ENCODE measurements at regions not wholly inside any gene's neighbourhood (a gene's known extent, or its start where the extent isn't known, plus 50 kb on each side); places are given as distances from the start of the nearest gene placed in this dataset.

DNA sequence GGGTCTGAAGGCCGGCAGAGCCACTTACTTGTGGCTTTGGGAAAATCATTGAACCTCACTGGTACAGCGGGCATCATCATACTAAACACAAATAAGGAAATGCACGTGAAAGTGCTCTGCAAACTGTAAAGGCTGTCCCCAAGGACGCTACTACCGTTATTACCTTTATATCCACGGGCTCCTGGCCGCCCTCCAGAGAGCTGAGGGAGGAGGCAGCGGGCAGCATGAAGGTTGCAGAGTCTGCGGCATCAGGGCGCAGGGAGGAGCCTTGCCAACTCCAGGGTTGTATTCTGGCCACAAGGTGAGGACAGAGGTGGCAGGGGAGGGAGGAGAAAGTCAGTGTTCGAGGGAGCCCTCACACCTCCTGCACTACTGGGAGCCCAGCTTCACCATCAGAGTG, 68.3 kb upstream of the GCSH start:
- peaks cover 0 to 4% of the 10 kb centered on the region in 2 experiments; a peak in 1 of 4 replicates for H3K9me3 ChIP-seq (ENCODE audit: insufficient read depth in 2 of 2, low read depth in 1 of 2, low read length in 1 of 2)
- H3K79me2 ChIP-seq (ENCODE audit: control insufficient read depth in 1 of 2, insufficient read depth in 2 of 2, low read length in 2 of 2), result no peaks in the 10 kb centered on the region
- no peak overlapping the region for H4K5ac ChIP-seq (ENCODE audit: insufficient read length, low read depth, low read length)
- H2BK5ac ChIP-seq (ENCODE audit: low read depth, low read length), result no peak overlapping the region
- no peak for DNase-seq (ENCODE audit: low read depth in 1 of 2, low spot score in 2 of 2)
- H4K8ac ChIP-seq (ENCODE audit: extremely low read depth, insufficient read depth, low read length), result no peak overlapping the region
- no peak overlapping the region for H3K27ac ChIP-seq (ENCODE audit: low read depth, low read length)
- H3K23me2 ChIP-seq (ENCODE audit: low read depth, low read length), result peaks cover 5% of the 10 kb centered on the region; the same call in 1 of the 2 replicates
- H3K36me3 ChIP-seq (ENCODE audit: control insufficient read depth in 2 of 4, insufficient read depth in 4 of 4, low read length in 3 of 4), result no peaks in the 10 kb centered on the region; a peak in 1 of 8 replicates
- no peak overlapping the region for H3K23ac ChIP-seq (ENCODE audit: insufficient read length)
- H3K9ac ChIP-seq (replicated peaks in 1 of 4; ENCODE audit: extremely low read depth in 1 of 4, low read depth in 3 of 4, low read length in 3 of 4), result no peak overlapping the region
- H3K4me1 ChIP-seq (replicated peaks in 1 of 4; ENCODE audit: control insufficient read depth in 3 of 4, insufficient read depth in 4 of 4, low read length in 3 of 4), result no peaks in the 10 kb centered on the region
- no peak overlapping the region for H2BK120ac ChIP-seq (replicated peaks; ENCODE audit: low read depth, low read length)
- H4K20me1 ChIP-seq (replicated peaks in 1 of 2; ENCODE audit: control insufficient read depth in 1 of 2, insufficient read depth in 2 of 2, low read length in 2 of 2), result peaks cover 0 to 8% of the 10 kb centered on the region in 2 experiments
- H2AFZ ChIP-seq (ENCODE audit: low read length), result no peak overlapping the region
- FAIRE-seq, result no peak
- no peak overlapping the region for H2BK15ac ChIP-seq (ENCODE audit: low read length)
- no peak overlapping the region for H3K18ac ChIP-seq (ENCODE audit: extremely low read depth, low read length)
- H2BK12ac ChIP-seq (ENCODE audit: low read depth, low read length), result no peak overlapping the region
- H3K27me3 ChIP-seq (replicated peaks in 1 of 4; ENCODE audit: control insufficient read depth in 3 of 4, extremely low read depth in 1 of 4, insufficient read depth in 3 of 4, low read length in 3 of 4), result no peaks in the 10 kb centered on the region
- no peaks in the 10 kb centered on the region for H3K79me1 ChIP-seq (ENCODE audit: low read depth, low read length)
- CTCF ChIA-PET (ENCODE audit: partially characterized antibody), result interaction anchor here (0.6 to 1.4 kb wide), 6 partner anchors 9 to 543 kb away, joined by 3 to 6 read pairs (median 4); no protein-coding TSS in a partner anchor
- no peak overlapping the region for H3K4ac ChIP-seq (replicated peaks; ENCODE audit: insufficient read length, low read depth, low read length)
- no peak overlapping the region for H2BK20ac ChIP-seq (ENCODE audit: low read length)
- POLR2A ChIA-PET (ENCODE audit: partially characterized antibody), result interaction anchor here (1.6 to 2.1 kb wide), 2 partner anchors 10 to 17 kb away, joined by 3 to 7 read pairs; no protein-coding TSS in a partner anchor
- H3K4me3 ChIP-seq (ENCODE audit: extremely low read depth in 1 of 4, insufficient read depth in 2 of 4, low read depth in 3 of 4, low read length in 4 of 4), result no peak overlapping the region
- H3K14ac ChIP-seq (ENCODE audit: insufficient read length), result no peak overlapping the region
- H3K4me2 ChIP-seq (ENCODE audit: insufficient read depth in 1 of 2, low read depth in 2 of 2, low read length in 2 of 2), result no peak overlapping the region
- H4K91ac ChIP-seq (replicated peaks; ENCODE audit: insufficient read length, low read length), result no peak overlapping the region
- H2AK5ac ChIP-seq (ENCODE audit: low read depth, low read length), result no peak overlapping the region
- 90% methylated on average over 11 of the region's 11 CpGs; no CpG with 5 or more reads in 1 of the 2 experiments for WGBS, 2 experiments (ENCODE audit: extremely low coverage in 1 of 2, insufficient coverage in 1 of 2, insufficient read length in 1 of 2, insufficient replicate concordance in 2 of 2, low coverage in 1 of 2, low lambda C conversion rate in 2 of 2, missing lambda C conversion rate in 1 of 2)
- H3K56ac ChIP-seq (replicated peaks; ENCODE audit: insufficient read length, low read depth, low read length), result no peak overlapping the region
- no peak for TF ChIP-seq TAF1 (IDR thresholded peaks at IDR 0.05; ENCODE audit: low read depth, low read length)
- TF ChIP-seq EGR1 (IDR thresholded peaks at IDR 0.05; ENCODE audit: borderline replicate concordance, low read depth, low read length), result no peak
- no peak for TF ChIP-seq CREB1 (IDR thresholded peaks at IDR 0.05)
- TF ChIP-seq ZNF274 (IDR thresholded peaks at IDR 0.05; ENCODE audit: borderline replicate concordance, extremely low read depth, low read length), result no peak
- TF ChIP-seq GTF2F1 (IDR thresholded peaks at IDR 0.05; ENCODE audit: borderline replicate concordance, low read depth, low read length), result no peak
- TF ChIP-seq SIN3A (conservative IDR thresholded peaks at IDR 0.05 in 1 of 2, IDR thresholded peaks at IDR 0.05 in 1 of 2; ENCODE audit: low read depth in 1 of 2, low read length in 2 of 2), result no peak
- TF ChIP-seq, protein P1, sequence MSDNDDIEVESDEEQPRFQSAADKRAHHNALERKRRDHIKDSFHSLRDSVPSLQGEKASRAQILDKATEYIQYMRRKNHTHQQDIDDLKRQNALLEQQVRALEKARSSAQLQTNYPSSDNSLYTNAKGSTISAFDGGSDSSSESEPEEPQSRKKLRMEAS (IDR thresholded peaks at IDR 0.05), result no peak
- TF ChIP-seq SRF (IDR thresholded peaks at IDR 0.05; ENCODE audit: low read depth, low read length), result no peak
- no peak for TF ChIP-seq SP2 (IDR thresholded peaks at IDR 0.05; ENCODE audit: low read length)
- no peak for TF ChIP-seq SP4 (IDR thresholded peaks at IDR 0.05; ENCODE audit: low read length)
- no peak for TF ChIP-seq BACH1 (IDR thresholded peaks at IDR 0.05; ENCODE audit: low read length)
- TF ChIP-seq TEAD4 (IDR thresholded peaks at IDR 0.05; ENCODE audit: low read depth, low read length), result no peak

Data from H1 (cell line).